ENCODE measurements at regions not wholly inside any gene's neighbourhood (a gene's known extent, or its start where the extent isn't known, plus 50 kb on each side); places are given as distances from the start of the nearest gene placed in this dataset.

DNA sequence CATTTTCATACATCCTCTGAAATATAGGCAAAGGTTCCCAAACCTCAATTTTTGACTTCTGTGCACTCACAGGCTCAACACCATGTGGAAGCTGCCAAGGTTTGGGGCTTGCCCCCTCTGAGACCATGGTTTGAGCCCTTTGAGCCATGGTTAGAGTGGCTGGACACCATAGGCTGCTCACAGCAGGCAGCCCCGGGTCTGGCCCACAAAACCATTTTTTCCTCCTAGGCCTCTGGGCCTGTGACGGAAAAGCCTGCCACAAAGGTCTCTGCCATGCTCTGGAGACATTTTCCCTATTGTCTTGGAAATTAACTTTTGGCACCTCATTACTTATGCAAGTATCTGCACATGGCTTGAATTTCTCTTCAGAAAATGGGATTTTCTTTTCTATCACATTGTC lies 1113.2 kb upstream of the ATXN7L3B start:
- H2BK12ac ChIP-seq (ENCODE audit: low read depth, low read length) = no peak overlapping the region
- POLR2A ChIA-PET (ENCODE audit: partially characterized antibody) = no interaction called here
- H3K14ac ChIP-seq (ENCODE audit: insufficient read length) = no peak overlapping the region
- H2BK20ac ChIP-seq (ENCODE audit: low read length) = no peak overlapping the region
- no peaks in the 10 kb centered on the region for H4K20me1 ChIP-seq (replicated peaks in 1 of 2; ENCODE audit: control insufficient read depth in 1 of 2, insufficient read depth in 2 of 2, low read length in 2 of 2)
- no peak overlapping the region for H3K4me2 ChIP-seq (ENCODE audit: insufficient read depth in 1 of 2, low read depth in 2 of 2, low read length in 2 of 2)
- H3K56ac ChIP-seq (replicated peaks; ENCODE audit: insufficient read length, low read depth, low read length) = no peak overlapping the region
- H2AFZ ChIP-seq (ENCODE audit: low read length) = no peak overlapping the region
- H3K4me1 ChIP-seq (replicated peaks in 1 of 4; ENCODE audit: control insufficient read depth in 3 of 4, insufficient read depth in 4 of 4, low read length in 3 of 4) = no peaks in the 10 kb centered on the region
- no peak overlapping the region for H3K9ac ChIP-seq (replicated peaks in 1 of 4; ENCODE audit: extremely low read depth in 1 of 4, low read depth in 3 of 4, low read length in 3 of 4)
- peaks cover 0 to 6% (median 0%) of the 10 kb centered on the region in 4 experiments; a peak in 2 of 8 replicates for H3K36me3 ChIP-seq (ENCODE audit: control insufficient read depth in 2 of 4, insufficient read depth in 4 of 4, low read length in 3 of 4)
- no peaks in the 10 kb centered on the region for H3K23me2 ChIP-seq (ENCODE audit: low read depth, low read length)
- no peak overlapping the region for H4K91ac ChIP-seq (replicated peaks; ENCODE audit: insufficient read length, low read length)
- H2AK5ac ChIP-seq (ENCODE audit: low read depth, low read length) = no peak overlapping the region
- H3K18ac ChIP-seq (ENCODE audit: extremely low read depth, low read length) = no peak overlapping the region
- CTCF ChIA-PET (ENCODE audit: partially characterized antibody) = no interaction called here
- H2BK5ac ChIP-seq (ENCODE audit: low read depth, low read length) = no peak overlapping the region
- no peak overlapping the region for H3K23ac ChIP-seq (ENCODE audit: insufficient read length)
- H3K27ac ChIP-seq (ENCODE audit: low read depth, low read length) = no peak overlapping the region
- no peak overlapping the region for H3K4me3 ChIP-seq (ENCODE audit: extremely low read depth in 1 of 4, insufficient read depth in 2 of 4, low read depth in 3 of 4, low read length in 4 of 4)
- 45% methylated on average over 2 of the region's 2 CpGs; no CpG with 5 or more reads in 1 of the 2 experiments for WGBS, 2 experiments (ENCODE audit: extremely low coverage in 1 of 2, insufficient coverage in 1 of 2, insufficient read length in 1 of 2, insufficient replicate concordance in 2 of 2, low coverage in 1 of 2, low lambda C conversion rate in 2 of 2, missing lambda C conversion rate in 1 of 2)
- H3K79me1 ChIP-seq (ENCODE audit: low read depth, low read length) = no peaks in the 10 kb centered on the region
- H3K4ac ChIP-seq (replicated peaks; ENCODE audit: insufficient read length, low read depth, low read length) = no peak overlapping the region
- no peak overlapping the region for H2BK15ac ChIP-seq (ENCODE audit: low read length)
- H4K5ac ChIP-seq (ENCODE audit: insufficient read length, low read depth, low read length) = no peak overlapping the region
- no peak overlapping the region for H2BK120ac ChIP-seq (replicated peaks; ENCODE audit: low read depth, low read length)
- no peaks in the 10 kb centered on the region for H3K79me2 ChIP-seq (ENCODE audit: control insufficient read depth in 1 of 2, insufficient read depth in 2 of 2, low read length in 2 of 2)
- H4K8ac ChIP-seq (ENCODE audit: extremely low read depth, insufficient read depth, low read length) = no peak overlapping the region
- FAIRE-seq (no peak), DNase-seq (ENCODE audit: low read depth in 1 of 2, low spot score in 2 of 2) (no peak)
- peaks cover 20 to 22% of the 10 kb centered on the region in 2 experiments for H3K9me3 ChIP-seq (ENCODE audit: insufficient read depth in 2 of 2, low read depth in 1 of 2, low read length in 1 of 2)
- H3K27me3 ChIP-seq (replicated peaks in 1 of 4; ENCODE audit: control insufficient read depth in 3 of 4, extremely low read depth in 1 of 4, insufficient read depth in 3 of 4, low read length in 3 of 4) = no peaks in the 10 kb centered on the region
- TF ChIP-seq SIX5 (IDR thresholded peaks at IDR 0.05; ENCODE audit: low read depth, low read length) = no peak
- TF ChIP-seq TBP (IDR thresholded peaks at IDR 0.05; ENCODE audit: low read depth, low read length) = no peak
- TF ChIP-seq MAX (IDR thresholded peaks at IDR 0.05) = no peak
- TF ChIP-seq CBX5 (IDR thresholded peaks at IDR 0.05; ENCODE audit: low read depth, low read length) = no peak
- no peak for TF ChIP-seq SUZ12 (IDR thresholded peaks at IDR 0.05; ENCODE audit: low read length)
- no peak for TF ChIP-seq TEAD4 (IDR thresholded peaks at IDR 0.05; ENCODE audit: low read depth, low read length)
- TF ChIP-seq POLR2AphosphoS5 (IDR thresholded peaks at IDR 0.05; ENCODE audit: low read depth, low read length) = no peak
- TF ChIP-seq TAF1 (IDR thresholded peaks at IDR 0.05; ENCODE audit: low read depth, low read length) = no peak
- TF ChIP-seq ATF2 (IDR thresholded peaks at IDR 0.05; ENCODE audit: low read length) = no peak
- TF ChIP-seq GABPA (IDR thresholded peaks at IDR 0.05; ENCODE audit: borderline replicate concordance, insufficient read depth, low read length) = no peak
- no peak for TF ChIP-seq RAD21 (IDR thresholded peaks at IDR 0.05 in 1 of 2, conservative IDR thresholded peaks at IDR 0.05 in 1 of 2; ENCODE audit: low read depth in 2 of 2, low read length in 2 of 2)
- TF ChIP-seq TCF12 (IDR thresholded peaks at IDR 0.05; ENCODE audit: low read depth, low read length) = no peak
- TF ChIP-seq EGR1 (IDR thresholded peaks at IDR 0.05; ENCODE audit: borderline replicate concordance, low read depth, low read length) = no peak
- no peak for TF ChIP-seq JUN (IDR thresholded peaks at IDR 0.05; ENCODE audit: low read depth, low read length)

Data from H1 (cell line).